GM12878 (cell line): ENCODE measurements at regions not wholly inside any gene's neighbourhood (a gene's known extent, or its start where the extent isn't known, plus 50 kb on each side); places are given as distances from the start of the nearest gene placed in this dataset.
A peak's percentile ranks its signal among the peaks of the same experiment; 100 is the strongest.
"Not testable (repeated sequence)": the region's sequence is repeated elsewhere in the genome, so short reads cannot be mapped to it uniquely, and the experiment has no call there.

Source experiments
- ATAC-seq: fragments of 200-7000 bp; cut with Tn5 transposase; 3 replicates; pipeline ENCODE4 v1.9.1; 2020; ENCODE audit warnings: mild to moderate bottlenecking, moderate library complexity
- BruUV-seq: library from RNA; stranded (reverse); fragments of 400-500 nt; replicated peaks from 2 replicates; lab custom pipeline; 2021; lab: Mats Ljungman, UMichigan
- CTCF ChIA-PET: fragments of 300-600 bp; sonication (Branson Sonifier 250); formaldehyde crosslinking; extraction: SDS; loops from one replicate; lab custom pipeline; 2021; ENCODE audit warnings: inconsistent platforms; lab: Yijun Ruan, JAX
- POLR2A ChIA-PET: fragments of 350-600 bp; formaldehyde crosslinking; extraction: SDS; loops from one replicate; lab custom pipeline; 2021; ENCODE audit warnings: inconsistent platforms; lab: Charles Lee
- RAD21 ChIA-PET: fragments of 300-600 bp; sonication (Branson Sonifier 250); formaldehyde crosslinking; loops from one replicate; lab custom pipeline; 2023; ENCODE audit warnings: antibody characterized with exemption; ENCODE audit not compliant: unreplicated experiment; lab: Charles Lee
- SMC1A ChIA-PET: fragments of 300-600 bp; sonication (Branson Sonifier 250); formaldehyde crosslinking; loops from one replicate; lab custom pipeline; 2023; ENCODE audit not compliant: unreplicated experiment, uncharacterized antibody; lab: Charles Lee
- DNase-seq: peaks from one replicate; pipeline ENCODE4 v3.0.0-alpha.2; 2011; ENCODE audit warnings: low read depth, low spot score
- FAIRE-seq: peaks from 3 replicates; lab custom pipeline; 2011; peaks lifted over from hg19 to GRCh38; lab: Jason Lieb, UNC
- H2AFZ ChIP-seq: 2 replicates; pipeline ENCODE4 v1.6.0; 2011; ENCODE audit warnings: low read depth, low read length, control low read depth; ENCODE audit not compliant: control insufficient read depth
- H3K27ac ChIP-seq: 2 replicates; pipeline ENCODE4 v1.5.1; 2011; ENCODE audit warnings: control low read depth; ENCODE audit not compliant: control insufficient read depth, insufficient read depth
- H3K27me3 ChIP-seq, 2 experiments: replicated peaks in 1 of 2; 2 replicates each; pipeline versions ENCODE4 v1.6.0 to v1.6.1; 2011; ENCODE audit warnings: low read length in 1 of 2; ENCODE audit not compliant: control insufficient read depth in 2 of 2, insufficient read depth in 2 of 2
- H3K36me3 ChIP-seq, 2 experiments: 2 replicates each; pipeline ENCODE4 v1.5.1; 2011; ENCODE audit warnings: low read length in 1 of 2; ENCODE audit not compliant: control insufficient read depth in 2 of 2, insufficient read depth in 2 of 2
- H3K4me1 ChIP-seq: 2 replicates; pipeline ENCODE4 v1.6.1; 2011; ENCODE audit warnings: mild to moderate bottlenecking, low read length, moderate library complexity, mixed read lengths; ENCODE audit not compliant: control insufficient read depth, insufficient read depth
- H3K4me2 ChIP-seq: 2 replicates; pipeline ENCODE4 v1.6.0; 2011; ENCODE audit warnings: control low read depth; ENCODE audit not compliant: control insufficient read depth, insufficient read depth
- H3K4me3 ChIP-seq: fragments of 200-600 bp; sonication (generic); 2 replicates; pipeline ENCODE4 v1.5.1; 2016
- H3K79me2 ChIP-seq: 2 replicates; pipeline ENCODE4 v1.6.0; 2011; ENCODE audit warnings: low read length; ENCODE audit not compliant: control insufficient read depth, insufficient read depth
- H3K9ac ChIP-seq: 2 replicates; pipeline ENCODE4 v1.8.0; 2011; ENCODE audit warnings: low read length, control low read depth, mixed read lengths; ENCODE audit not compliant: control insufficient read depth, insufficient read depth
- H3K9me3 ChIP-seq: replicated peaks from 3 replicates; pipeline ENCODE4 v1.5.1; 2011; ENCODE audit warnings: mild to moderate bottlenecking, low read length; ENCODE audit not compliant: control insufficient read depth, insufficient read depth
- H4K20me1 ChIP-seq: 2 replicates; pipeline ENCODE4 v1.6.0; 2011; ENCODE audit not compliant: control insufficient read depth, insufficient read depth
- BCL11A ChIP-seq: IDR thresholded peaks from 2 replicates; pipeline ENCODE4 v1.6.1; 2011; ENCODE audit warnings: low read depth, low read length
- BHLHE40 ChIP-seq, 2 experiments: fragments of 450-650 bp in 1 of 2; IDR thresholded peaks; 2 replicates each; pipeline ENCODE4 v1.6.1; 2011 to 2017; ENCODE audit warnings: low read depth in 2 of 2, borderline replicate concordance in 1 of 2, improper control_type of control experiment in 1 of 2, low read length in 1 of 2, mild to moderate bottlenecking in 1 of 2
- CBX3 ChIP-seq: fragments of 200-600 bp; sonication (generic); IDR thresholded peaks from 2 replicates; pipeline ENCODE4 v1.6.1; 2016; ENCODE audit warnings: low read depth, borderline replicate concordance
- SMARCA5 ChIP-seq: fragments of 450-650 bp; IDR thresholded peaks from 2 replicates; pipeline ENCODE4 v1.6.1; 2017; ENCODE audit warnings: mild to moderate bottlenecking
- YY1 ChIP-seq: IDR thresholded peaks from 2 replicates; pipeline ENCODE4 v1.6.1; 2011; ENCODE audit warnings: low read depth, mild to moderate bottlenecking, low read length
- WGBS: methylation state at CpG from one replicate; pipeline ENCODE4 v1.1.6; 2016; ENCODE audit warnings: low lambda C conversion rate; ENCODE audit not compliant: insufficient replicate concordance, insufficient coverage; ENCODE audit errors: missing lambda C conversion rate; 5-methylcytosine and 5-hydroxymethylcytosine counted together
- in situ Hi-C: fragments of 300-500 bp; cut with MboI; formaldehyde crosslinking; loops from 9 replicates; pipeline ENCODE4 v1.14.3; 2018; ENCODE audit warnings: mixed read lengths
- intact Hi-C: fragments of 100-400 bp; cut with micrococcal nuclease; formaldehyde crosslinking; loops from one replicate; pipeline ENCODE4 v1.14.2; 2022; ENCODE audit not compliant: unreplicated experiment
- TF ChIP-seq, protein P1 (sequence below): fragments of 450-650 bp; IDR thresholded peaks from 2 replicates; pipeline ENCODE4 v1.6.1; 2016; ENCODE audit warnings: mild to moderate bottlenecking
- TF ChIP-seq, protein P2 (sequence below): fragments of 450-650 bp; formaldehyde crosslinking; IDR thresholded peaks from 2 replicates; pipeline ENCODE4 v1.5.0; 2022; ENCODE audit warnings: mild to moderate bottlenecking, missing genetic modification characterization

DNA sequence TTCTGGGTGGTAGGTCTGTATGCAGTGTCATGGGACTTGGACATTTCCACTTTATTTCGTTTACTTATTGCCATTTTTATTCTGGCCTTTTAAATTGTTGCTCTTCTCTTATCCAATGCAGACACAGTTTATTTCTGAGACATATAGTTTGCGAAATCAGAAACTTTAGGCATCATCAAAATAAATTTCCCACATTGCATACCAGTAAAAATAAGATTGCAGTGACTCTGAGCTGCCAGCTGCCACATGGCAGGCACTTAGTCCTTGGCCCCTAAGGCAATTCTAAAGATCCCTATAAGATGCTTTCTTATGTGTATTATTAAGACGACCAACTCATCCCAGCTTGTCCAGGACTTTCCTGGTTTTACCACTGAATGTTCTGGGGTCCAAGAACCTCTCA, 81.8 kb upstream of the ANKRD1 start:
- no peak for TF ChIP-seq BCL11A
- TF ChIP-seq BHLHE40 (IDR thresholded peaks at IDR 0.05; ENCODE audit: borderline replicate concordance in 1 of 2, low read depth in 2 of 2, low read length in 1 of 2) = no peak
- TF ChIP-seq, protein P1, sequence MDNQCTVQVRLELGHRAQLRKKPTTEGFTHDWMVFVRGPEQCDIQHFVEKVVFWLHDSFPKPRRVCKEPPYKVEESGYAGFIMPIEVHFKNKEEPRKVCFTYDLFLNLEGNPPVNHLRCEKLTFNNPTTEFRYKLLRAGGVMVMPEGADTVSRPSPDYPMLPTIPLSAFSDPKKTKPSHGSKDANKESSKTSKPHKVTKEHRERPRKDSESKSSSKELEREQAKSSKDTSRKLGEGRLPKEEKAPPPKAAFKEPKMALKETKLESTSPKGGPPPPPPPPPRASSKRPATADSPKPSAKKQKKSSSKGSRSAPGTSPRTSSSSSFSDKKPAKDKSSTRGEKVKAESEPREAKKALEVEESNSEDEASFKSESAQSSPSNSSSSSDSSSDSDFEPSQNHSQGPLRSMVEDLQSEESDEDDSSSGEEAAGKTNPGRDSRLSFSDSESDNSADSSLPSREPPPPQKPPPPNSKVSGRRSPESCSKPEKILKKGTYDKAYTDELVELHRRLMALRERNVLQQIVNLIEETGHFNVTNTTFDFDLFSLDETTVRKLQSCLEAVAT = no peak
- TF ChIP-seq CBX3 = no peak
- no peak for TF ChIP-seq SMARCA5
- no peak for TF ChIP-seq YY1
- TF ChIP-seq, protein P2, sequence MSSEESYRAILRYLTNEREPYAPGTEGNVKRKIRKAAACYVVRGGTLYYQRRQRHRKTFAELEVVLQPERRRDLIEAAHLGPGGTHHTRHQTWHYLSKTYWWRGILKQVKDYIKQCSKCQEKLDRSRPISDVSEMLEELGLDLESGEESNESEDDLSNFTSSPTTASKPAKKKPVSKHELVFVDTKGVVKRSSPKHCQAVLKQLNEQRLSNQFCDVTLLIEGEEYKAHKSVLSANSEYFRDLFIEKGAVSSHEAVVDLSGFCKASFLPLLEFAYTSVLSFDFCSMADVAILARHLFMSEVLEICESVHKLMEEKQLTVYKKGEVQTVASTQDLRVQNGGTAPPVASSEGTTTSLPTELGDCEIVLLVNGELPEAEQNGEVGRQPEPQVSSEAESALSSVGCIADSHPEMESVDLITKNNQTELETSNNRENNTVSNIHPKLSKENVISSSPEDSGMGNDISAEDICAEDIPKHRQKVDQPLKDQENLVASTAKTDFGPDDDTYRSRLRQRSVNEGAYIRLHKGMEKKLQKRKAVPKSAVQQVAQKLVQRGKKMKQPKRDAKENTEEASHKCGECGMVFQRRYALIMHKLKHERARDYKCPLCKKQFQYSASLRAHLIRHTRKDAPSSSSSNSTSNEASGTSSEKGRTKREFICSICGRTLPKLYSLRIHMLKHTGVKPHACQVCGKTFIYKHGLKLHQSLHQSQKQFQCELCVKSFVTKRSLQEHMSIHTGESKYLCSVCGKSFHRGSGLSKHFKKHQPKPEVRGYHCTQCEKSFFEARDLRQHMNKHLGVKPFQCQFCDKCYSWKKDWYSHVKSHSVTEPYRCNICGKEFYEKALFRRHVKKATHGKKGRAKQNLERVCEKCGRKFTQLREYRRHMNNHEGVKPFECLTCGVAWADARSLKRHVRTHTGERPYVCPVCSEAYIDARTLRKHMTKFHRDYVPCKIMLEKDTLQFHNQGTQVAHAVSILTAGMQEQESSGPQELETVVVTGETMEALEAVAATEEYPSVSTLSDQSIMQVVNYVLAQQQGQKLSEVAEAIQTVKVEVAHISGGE (CRISPR knock-in tag) = no peak
- H4K20me1 ChIP-seq = no peaks in the 10 kb centered on the region
- ChIA-PET CTCF (interaction anchor here (9.9 kb wide), 1 partner anchor 247 kb away, joined by 289 read pairs; no protein-coding TSS in a partner anchor), POLR2A (no interaction called here), SMC1A (interaction anchor here (1.0 to 13.3 kb wide), 5 partner anchors 8 to 248 kb away, joined by 3 to 296 read pairs (median 74); no protein-coding TSS in a partner anchor), RAD21 (interaction anchor here (0.7 to 6.0 kb wide), 3 partner anchors 7 to 249 kb away, joined by 3 to 203 read pairs (median 47); no protein-coding TSS in a partner anchor)
- no peaks in the 10 kb centered on the region for H3K36me3 ChIP-seq
- BruUV-seq = no TSS peak
- intact Hi-C loops (loop anchor here (10.0 kb wide), 1 partner anchor 412 kb away; the partner anchor contains the start of gene HECTD2), in situ Hi-C loops (loop anchor here (10.0 kb wide), 1 partner anchor 242 kb away; no protein-coding TSS in a partner anchor)
- no peak overlapping the region for H3K9ac ChIP-seq
- H3K4me1 ChIP-seq = peaks cover 52% of the 10 kb centered on the region
- peaks cover 15% of the 10 kb centered on the region for H3K79me2 ChIP-seq
- H3K9me3 ChIP-seq = peaks cover 33% of the 10 kb centered on the region; the same call in 2 of the 3 replicates
- DNase-seq (no peak), FAIRE-seq (no peak), ATAC-seq (no peak)
- no peaks in the 10 kb centered on the region for H3K27me3 ChIP-seq
- no peak overlapping the region for H2AFZ ChIP-seq
- no peak overlapping the region for H3K4me3 ChIP-seq
- no peak overlapping the region for H3K4me2 ChIP-seq
- WGBS = 91% methylated on average over 3 of the region's 3 CpGs
- peak overlapping the region; percentile 7; the same call in 1 of the 2 replicates for H3K27ac ChIP-seq

DNA sequence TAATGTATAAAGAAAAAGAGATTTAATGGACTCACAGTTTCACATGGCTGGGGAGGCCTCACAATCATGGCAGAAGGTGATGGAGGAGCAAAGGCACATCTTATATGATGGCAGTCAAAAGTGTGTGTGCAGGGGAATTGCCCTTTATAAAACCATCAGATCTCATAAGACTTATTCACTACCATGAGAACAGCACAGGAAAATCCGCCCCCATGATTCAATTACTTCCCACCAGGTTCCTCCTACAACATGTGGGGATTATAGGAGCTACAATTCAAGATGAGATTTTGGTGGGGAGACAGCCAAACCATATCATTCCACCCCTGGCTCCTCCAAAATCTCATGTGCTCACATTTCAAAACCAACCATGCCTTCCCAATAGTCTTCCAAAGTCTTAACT, 82.5 kb upstream of the ANKRD1 start:
- H3K27ac ChIP-seq, H3K36me3 ChIP-seq, H3K4me3 ChIP-seq, ATAC-seq, DNase-seq, BruUV-seq, FAIRE-seq, H3K9ac ChIP-seq, H3K4me2 ChIP-seq, H3K27me3 ChIP-seq, H3K79me2 ChIP-seq, H2AFZ ChIP-seq, H4K20me1 ChIP-seq: not testable (repeated sequence)
- intact Hi-C loops (loop anchor here (10.0 kb wide), 1 partner anchor 411 kb away; the partner anchor contains the start of gene HECTD2), in situ Hi-C loops (loop anchor here (10.0 kb wide), 1 partner anchor 241 kb away; no protein-coding TSS in a partner anchor)
- POLR2A ChIA-PET = interaction anchor here (1.4 kb wide), 1 partner anchor 198 kb away, joined by 3 read pairs; no protein-coding TSS in a partner anchor
- CTCF ChIA-PET = interaction anchor here (0.6 to 9.9 kb wide), 5 partner anchors 9 to 344 kb away, joined by 3 to 289 read pairs (median 4); no protein-coding TSS in a partner anchor
- H3K4me1 ChIP-seq = peaks cover 52% of the 10 kb centered on the region
- RAD21 ChIA-PET = interaction anchor here (0.7 to 6.0 kb wide), 3 partner anchors 8 to 248 kb away, joined by 3 to 203 read pairs (median 47); no protein-coding TSS in a partner anchor
- H3K9me3 ChIP-seq = peaks cover 30% of the 10 kb centered on the region; the same call in 2 of the 3 replicates
- 50% methylated on average over 1 of the region's 1 CpG for WGBS
- SMC1A ChIA-PET = interaction anchor here (1.0 to 13.3 kb wide), 5 partner anchors 8 to 247 kb away, joined by 3 to 296 read pairs (median 74); no protein-coding TSS in a partner anchor
